ENCODE measurements at regions not wholly inside any gene's neighbourhood (a gene's known extent, or its start where the extent isn't known, plus 50 kb on each side); places are given as distances from the start of the nearest gene placed in this dataset.

DNA sequence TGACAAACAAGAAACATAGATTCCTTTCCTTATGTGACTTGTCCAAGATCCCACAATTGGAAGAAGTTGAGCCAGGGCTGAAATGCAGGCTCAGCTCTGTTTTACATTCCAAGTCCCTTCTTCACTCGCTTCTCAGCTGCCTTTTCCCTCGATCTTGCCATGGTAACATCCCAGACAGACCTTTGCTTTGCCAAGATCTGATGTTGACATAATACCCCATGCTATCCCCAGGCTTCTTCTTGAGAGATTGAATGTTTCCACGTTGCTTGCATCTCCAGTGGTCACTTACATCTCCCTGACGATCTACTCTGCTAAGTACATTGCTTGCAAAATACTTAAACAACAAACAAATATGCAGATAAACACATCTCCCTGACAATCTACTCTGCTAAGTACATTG is 63.5 kb downstream of the TBXT start:
- Histone ChIP-seq H3K36me3 (ENCODE audit: control insufficient read depth in 2 of 2, insufficient read depth in 1 of 2, low read length in 2 of 2) (no peaks in the 10 kb centered on the region), H3K9me3 (ENCODE audit: control insufficient read depth, insufficient read depth, low read depth, low read length) (no peaks in the 10 kb centered on the region), H3K4me1 (ENCODE audit: control insufficient read depth, insufficient read depth, low read length) (no peaks in the 10 kb centered on the region), H3K4me3 (ENCODE audit: low read depth, low read length) (no peak overlapping the region), H3K27ac (ENCODE audit: extremely low read depth, low read depth, low read length) (no peak overlapping the region)
- CTCF ChIA-PET, result interaction anchor here (1.6 to 14.4 kb wide), 3 partner anchors 11 to 220 kb away, joined by 6 to 267 read pairs (median 112); no protein-coding TSS in a partner anchor
- POLR2A ChIA-PET, result interaction anchor here (0.6 kb wide), 1 partner anchor 17 kb away, joined by 3 read pairs; no protein-coding TSS in a partner anchor
- TF ChIP-seq ZNF548 (tag by site-specific recombination; IDR thresholded peaks at IDR 0.05) (no peak), SP2 (tag by site-specific recombination; IDR thresholded peaks at IDR 0.05) (no peak), ZFP3 (tag by site-specific recombination; IDR thresholded peaks at IDR 0.05; ENCODE audit: low read depth) (no peak), ZNF830 (tag by site-specific recombination; IDR thresholded peaks at IDR 0.05; ENCODE audit: low read depth) (no peak), ZNF600 (tag by site-specific recombination; IDR thresholded peaks at IDR 0.05) (no peak), ZBTB7A (tag by site-specific recombination; IDR thresholded peaks at IDR 0.05; ENCODE audit: low read depth) (no peak), BCL11B (tag by site-specific recombination; IDR thresholded peaks at IDR 0.05; ENCODE audit: low read depth) (no peak), ZNF350 (tag by site-specific recombination; IDR thresholded peaks at IDR 0.05) (no peak), ZNF629 (tag by site-specific recombination; IDR thresholded peaks at IDR 0.05) (no peak)
- TF ChIP-seq, protein P1, sequence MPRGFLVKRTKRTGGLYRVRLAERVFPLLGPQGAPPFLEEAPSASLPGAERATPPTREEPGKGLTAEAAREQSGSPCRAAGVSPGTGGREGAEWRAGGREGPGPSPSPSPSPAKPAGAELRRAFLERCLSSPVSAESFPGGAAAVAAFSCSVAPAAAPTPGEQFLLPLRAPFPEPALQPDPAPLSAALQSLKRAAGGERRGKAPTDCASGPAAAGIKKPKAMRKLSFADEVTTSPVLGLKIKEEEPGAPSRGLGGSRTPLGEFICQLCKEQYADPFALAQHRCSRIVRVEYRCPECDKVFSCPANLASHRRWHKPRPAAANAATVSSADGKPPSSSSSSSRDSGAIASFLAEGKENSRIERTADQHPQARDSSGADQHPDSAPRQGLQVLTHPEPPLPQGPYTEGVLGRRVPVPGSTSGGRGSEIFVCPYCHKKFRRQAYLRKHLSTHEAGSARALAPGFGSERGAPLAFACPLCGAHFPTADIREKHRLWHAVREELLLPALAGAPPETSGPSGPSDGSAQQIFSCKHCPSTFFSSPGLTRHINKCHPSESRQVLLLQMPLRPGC (tag by site-specific recombination; IDR thresholded peaks at IDR 0.05), result no peak
- TF ChIP-seq, protein P2, sequence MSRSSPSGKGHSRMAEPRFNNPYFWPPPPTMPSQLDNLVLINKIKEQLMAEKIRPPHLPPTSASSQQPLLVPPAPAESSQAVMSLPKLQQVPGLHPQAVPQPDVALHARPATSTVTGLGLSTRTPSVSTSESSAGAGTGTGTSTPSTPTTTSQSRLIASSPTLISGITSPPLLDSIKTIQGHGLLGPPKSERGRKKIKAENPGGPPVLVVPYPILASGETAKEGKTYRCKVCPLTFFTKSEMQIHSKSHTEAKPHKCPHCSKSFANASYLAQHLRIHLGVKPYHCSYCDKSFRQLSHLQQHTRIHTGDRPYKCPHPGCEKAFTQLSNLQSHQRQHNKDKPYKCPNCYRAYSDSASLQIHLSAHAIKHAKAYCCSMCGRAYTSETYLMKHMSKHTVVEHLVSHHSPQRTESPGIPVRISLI (tag by site-specific recombination; IDR thresholded peaks at IDR 0.05), result no peak
- TF ChIP-seq, protein P3, sequence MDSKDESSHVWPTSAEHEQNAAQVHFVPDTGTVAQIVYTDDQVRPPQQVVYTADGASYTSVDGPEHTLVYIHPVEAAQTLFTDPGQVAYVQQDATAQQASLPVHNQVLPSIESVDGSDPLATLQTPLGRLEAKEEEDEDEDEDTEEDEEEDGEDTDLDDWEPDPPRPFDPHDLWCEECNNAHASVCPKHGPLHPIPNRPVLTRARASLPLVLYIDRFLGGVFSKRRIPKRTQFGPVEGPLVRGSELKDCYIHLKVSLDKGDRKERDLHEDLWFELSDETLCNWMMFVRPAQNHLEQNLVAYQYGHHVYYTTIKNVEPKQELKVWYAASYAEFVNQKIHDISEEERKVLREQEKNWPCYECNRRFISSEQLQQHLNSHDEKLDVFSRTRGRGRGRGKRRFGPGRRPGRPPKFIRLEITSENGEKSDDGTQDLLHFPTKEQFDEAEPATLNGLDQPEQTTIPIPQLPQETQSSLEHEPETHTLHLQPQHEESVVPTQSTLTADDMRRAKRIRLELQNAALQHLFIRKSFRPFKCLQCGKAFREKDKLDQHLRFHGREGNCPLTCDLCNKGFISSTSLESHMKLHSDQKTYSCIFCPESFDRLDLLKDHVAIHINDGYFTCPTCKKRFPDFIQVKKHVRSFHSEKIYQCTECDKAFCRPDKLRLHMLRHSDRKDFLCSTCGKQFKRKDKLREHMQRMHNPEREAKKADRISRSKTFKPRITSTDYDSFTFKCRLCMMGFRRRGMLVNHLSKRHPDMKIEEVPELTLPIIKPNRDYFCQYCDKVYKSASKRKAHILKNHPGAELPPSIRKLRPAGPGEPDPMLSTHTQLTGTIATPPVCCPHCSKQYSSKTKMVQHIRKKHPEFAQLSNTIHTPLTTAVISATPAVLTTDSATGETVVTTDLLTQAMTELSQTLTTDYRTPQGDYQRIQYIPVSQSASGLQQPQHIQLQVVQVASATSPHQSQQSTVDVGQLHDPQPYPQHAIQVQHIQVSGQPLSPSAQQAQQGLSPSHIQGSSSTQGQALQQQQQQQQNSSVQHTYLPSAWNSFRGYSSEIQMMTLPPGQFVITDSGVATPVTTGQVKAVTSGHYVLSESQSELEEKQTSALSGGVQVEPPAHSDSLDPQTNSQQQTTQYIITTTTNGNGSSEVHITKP (tag by site-specific recombination; IDR thresholded peaks at IDR 0.05), result no peak
- TF ChIP-seq, protein P4, sequence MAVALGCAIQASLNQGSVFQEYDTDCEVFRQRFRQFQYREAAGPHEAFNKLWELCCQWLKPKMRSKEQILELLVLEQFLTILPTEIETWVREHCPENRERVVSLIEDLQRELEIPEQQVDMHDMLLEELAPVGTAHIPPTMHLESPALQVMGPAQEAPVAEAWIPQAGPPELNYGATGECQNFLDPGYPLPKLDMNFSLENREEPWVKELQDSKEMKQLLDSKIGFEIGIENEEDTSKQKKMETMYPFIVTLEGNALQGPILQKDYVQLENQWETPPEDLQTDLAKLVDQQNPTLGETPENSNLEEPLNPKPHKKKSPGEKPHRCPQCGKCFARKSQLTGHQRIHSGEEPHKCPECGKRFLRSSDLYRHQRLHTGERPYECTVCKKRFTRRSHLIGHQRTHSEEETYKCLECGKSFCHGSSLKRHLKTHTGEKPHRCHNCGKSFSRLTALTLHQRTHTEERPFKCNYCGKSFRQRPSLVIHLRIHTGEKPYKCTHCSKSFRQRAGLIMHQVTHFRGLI (tag by site-specific recombination; IDR thresholded peaks at IDR 0.05), result no peak

DNA sequence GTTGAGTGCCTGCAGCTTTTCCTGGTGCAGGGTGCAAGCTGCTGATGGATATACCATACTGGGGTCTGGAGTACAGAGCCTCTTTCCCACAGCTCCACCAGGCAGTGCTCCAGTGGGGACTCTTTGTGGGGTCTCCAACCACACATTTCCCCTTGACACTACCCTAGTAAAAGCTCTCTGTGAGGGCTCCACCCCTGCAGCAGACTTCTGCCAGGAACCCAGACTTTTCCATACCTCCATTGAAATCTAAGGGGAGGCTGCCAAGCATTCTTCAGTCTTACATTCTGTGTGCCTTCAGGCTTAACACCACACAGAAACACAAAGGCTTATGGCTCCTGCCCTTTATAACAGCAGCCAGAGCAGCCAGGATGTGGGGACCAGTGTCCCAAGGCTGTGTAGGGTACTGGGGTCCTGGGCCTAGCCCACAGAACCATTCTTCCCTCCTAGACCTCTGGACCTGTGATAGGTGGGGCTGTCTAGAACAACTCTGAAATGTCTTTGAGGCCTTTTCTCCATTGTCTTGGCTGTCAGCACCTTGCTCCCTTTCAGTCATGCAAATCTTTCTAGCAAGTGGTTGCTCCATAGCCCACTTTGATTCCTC is 65.7 kb downstream of the TBXT start:
- ChIA-PET CTCF (interaction anchor here (0.9 to 14.4 kb wide), 4 partner anchors 10 to 218 kb away, joined by 3 to 267 read pairs (median 56); no protein-coding TSS in a partner anchor), POLR2A (no interaction called here)

More for the DNA sequence above, 65.7 kb downstream of the TBXT start:
- Histone ChIP-seq H3K36me3 (ENCODE audit: control insufficient read depth in 2 of 2, insufficient read depth in 1 of 2, low read length in 2 of 2) (no peaks in the 10 kb centered on the region), H3K4me3 (ENCODE audit: low read depth, low read length) (no peak overlapping the region), H3K9me3 (ENCODE audit: control insufficient read depth, insufficient read depth, low read depth, low read length) (no peaks in the 10 kb centered on the region), H3K27ac (ENCODE audit: extremely low read depth, low read depth, low read length) (no peak overlapping the region), H3K4me1 (ENCODE audit: control insufficient read depth, insufficient read depth, low read length) (no peaks in the 10 kb centered on the region)
- TF ChIP-seq TRIM28 (IDR thresholded peaks at IDR 0.05; ENCODE audit: borderline replicate concordance, low read length) (peak; percentile 91; the same call in 1 of the 2 replicates), ZNF585B (tag by site-specific recombination; IDR thresholded peaks at IDR 0.05) (peak; percentile 69), SETDB1 (IDR thresholded peaks at IDR 0.05; ENCODE audit: insufficient read length, low read length) (peak; percentile 97), REPIN1 (tag by site-specific recombination; IDR thresholded peaks at IDR 0.05; ENCODE audit: low read depth) (no peak)

All from HEK293 (cell line).